Osteoblast (primary cell): ENCODE measurements at regions not wholly inside any gene's neighbourhood (a gene's known extent, or its start where the extent isn't known, plus 50 kb on each side); places are given as distances from the start of the nearest gene placed in this dataset.

Source experiments
- DNase-seq: peaks from one replicate; pipeline ENCODE4 v3.0.0; 2011; ENCODE audit warnings: low spot score, mixed read lengths; ENCODE audit not compliant: insufficient read length; ENCODE audit errors: missing footprints
- H2AFZ ChIP-seq: 2 replicates; pipeline ENCODE4 v1.6.0; 2011; ENCODE audit warnings: mild to moderate bottlenecking, low read length
- H3K27ac ChIP-seq: 2 replicates; pipeline ENCODE4 v1.5.1; 2011; ENCODE audit warnings: mild to moderate bottlenecking, low read depth, low read length, moderate library complexity
- H3K27me3 ChIP-seq: 2 replicates; pipeline ENCODE4 v1.6.0; 2012; ENCODE audit warnings: mild to moderate bottlenecking, control low read depth, inconsistent platforms, low read length, moderate library complexity; ENCODE audit not compliant: insufficient read depth
- H3K36me3 ChIP-seq: 2 replicates; pipeline ENCODE4 v1.5.1; 2011; ENCODE audit warnings: mild to moderate bottlenecking, low read length, control low read depth, moderate library complexity; ENCODE audit not compliant: insufficient read depth
- H3K4me1 ChIP-seq: 2 replicates; pipeline ENCODE4 v1.5.1; 2011; ENCODE audit warnings: mild to moderate bottlenecking, low read length, control low read depth, moderate library complexity; ENCODE audit not compliant: insufficient read depth
- H3K4me2 ChIP-seq: 2 replicates; pipeline ENCODE4 v1.6.0; 2011; ENCODE audit warnings: mild to moderate bottlenecking, low read length; ENCODE audit not compliant: insufficient read depth
- H3K4me3 ChIP-seq: fragments of 200-600 bp; sonication (generic); 3 replicates; pipeline ENCODE4 v1.5.1; 2012; ENCODE audit warnings: mild to moderate bottlenecking, low read length, inconsistent platforms; ENCODE audit not compliant: insufficient read depth
- H3K79me2 ChIP-seq: 2 replicates; pipeline ENCODE4 v1.6.0; 2012; ENCODE audit warnings: mild to moderate bottlenecking, low read length, control low read depth, inconsistent platforms; ENCODE audit not compliant: insufficient read depth
- H3K9me3 ChIP-seq: 2 replicates; pipeline ENCODE4 v1.5.1; 2011; ENCODE audit warnings: low read depth, low read length, control low read depth
- H4K20me1 ChIP-seq: 2 replicates; pipeline ENCODE4 v1.6.0; 2012; ENCODE audit warnings: mild to moderate bottlenecking, low read length, control low read depth; ENCODE audit not compliant: insufficient read depth
- CTCF ChIP-seq: IDR thresholded peaks from 2 replicates; pipeline ENCODE4 v1.5.1; 2011; ENCODE audit warnings: mild to moderate bottlenecking, low read depth, low read length, moderate library complexity; ENCODE audit errors: extremely low read depth

- no peak for TF ChIP-seq CTCF
- no peaks in the 10 kb centered on the region for H3K36me3 ChIP-seq
- no peak overlapping the region for H2AFZ ChIP-seq
- no peak overlapping the region for H3K4me2 ChIP-seq
- no peak overlapping the region for H3K27ac ChIP-seq
- no peak overlapping the region for H3K4me3 ChIP-seq
- no peaks in the 10 kb centered on the region for H3K79me2 ChIP-seq
- H3K4me1 ChIP-seq, result peaks cover 13% of the 10 kb centered on the region
- H3K9me3 ChIP-seq, result no peaks in the 10 kb centered on the region
- H3K27me3 ChIP-seq, result no peaks in the 10 kb centered on the region
- DNase-seq, result no peak
- no peaks in the 10 kb centered on the region for H4K20me1 ChIP-seq
Measured at GRCh38 chr9:3773362-3774060, 247.7 kb upstream of the RFX3 start.

GRCh38 chr9:3769646-3770045, 243.8 kb upstream of the RFX3 start:
- no peak for DNase-seq
- Histone ChIP-seq H3K4me2 (no peak overlapping the region), H4K20me1 (no peaks in the 10 kb centered on the region), H3K9me3 (no peaks in the 10 kb centered on the region), H3K27ac (peak overlapping the region; percentile 61), H2AFZ (no peak overlapping the region), H3K36me3 (no peaks in the 10 kb centered on the region), H3K4me1 (peaks cover 17% of the 10 kb centered on the region), H3K27me3 (no peaks in the 10 kb centered on the region), H3K4me3 (no peak overlapping the region), H3K79me2 (no peaks in the 10 kb centered on the region)
- no peak for TF ChIP-seq CTCF

- Histone ChIP-seq H3K9me3 (no peaks in the 10 kb centered on the region), H4K20me1 (no peaks in the 10 kb centered on the region), H3K36me3 (no peaks in the 10 kb centered on the region), H3K27ac (peak overlapping the region; percentile 61), H2AFZ (no peak overlapping the region), H3K27me3 (no peaks in the 10 kb centered on the region), H3K4me3 (no peak overlapping the region), H3K79me2 (no peaks in the 10 kb centered on the region), H3K4me2 (peak overlapping the region; percentile 21), H3K4me1 (peaks cover 17% of the 10 kb centered on the region)
- no peak for DNase-seq
- no peak for TF ChIP-seq CTCF
Measured at GRCh38 chr9:3768712-3769457, 243.1 kb upstream of the RFX3 start.

DNA sequence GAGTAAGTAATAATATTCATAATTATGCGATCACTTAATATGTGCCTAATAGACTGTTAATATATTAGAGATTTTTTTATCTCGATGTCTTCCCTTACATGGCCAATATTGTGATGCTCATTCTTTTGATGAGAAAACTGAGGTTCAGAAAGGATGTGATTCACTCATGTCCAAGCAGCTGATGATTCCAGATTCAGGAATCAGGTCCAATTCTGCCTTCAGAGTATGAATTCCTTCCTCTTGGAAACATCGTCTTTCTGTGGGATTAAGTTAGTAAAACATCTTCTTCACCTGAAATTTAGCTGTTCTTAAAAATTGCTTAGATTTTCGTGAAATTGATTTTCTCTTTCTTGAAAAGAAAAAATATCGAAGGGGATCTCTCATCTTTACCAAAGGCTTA, 242.5 kb upstream of the RFX3 start:
- Histone ChIP-seq H2AFZ (no peak overlapping the region), H3K27ac (peak overlapping the region; percentile 61), H3K79me2 (no peaks in the 10 kb centered on the region), H4K20me1 (no peaks in the 10 kb centered on the region), H3K27me3 (no peaks in the 10 kb centered on the region), H3K4me1 (peaks cover 17% of the 10 kb centered on the region), H3K36me3 (no peaks in the 10 kb centered on the region), H3K9me3 (no peaks in the 10 kb centered on the region), H3K4me3 (no peak overlapping the region), H3K4me2 (peak overlapping the region; percentile 21)
- DNase-seq, result no peak
- TF ChIP-seq CTCF, result no peak
